ENCODE measurements at regions not wholly inside any gene's neighbourhood (a gene's known extent, or its start where the extent isn't known, plus 50 kb on each side); places are given as distances from the start of the nearest gene placed in this dataset.
"Not testable (repeated sequence)": the region's sequence is repeated elsewhere in the genome, so short reads cannot be mapped to it uniquely, and the experiment has no call there.

- no peak for DNase-seq
Measured at GRCh38 chr1:177427811-177428210, 257.1 kb downstream of the BRINP2 start.

GRCh38 chr1:177426497-177426896, 255.7 kb downstream of the BRINP2 start:
- peak in 1 of 51 donors; percentile 58 for DNase-seq

GRCh38 chr1:177425199-177425598, 254.4 kb downstream of the BRINP2 start:
- DNase-seq = no peak

GRCh38 chr1:177424744-177425143, 254.0 kb downstream of the BRINP2 start:
- DNase-seq = peak in 1 of 51 donors; percentile 21

- no peak for DNase-seq
Measured at GRCh38 chr1:177423090-177423489, 252.3 kb downstream of the BRINP2 start.

- DNase-seq = no peak
Measured at GRCh38 chr1:177413982-177414596, 243.3 kb downstream of the BRINP2 start.

GRCh38 chr1:177411381-177411780, 240.6 kb downstream of the BRINP2 start:
- DNase-seq = no peak

- DNase-seq = no peak
Measured at GRCh38 chr1:177410179-177410766, 239.5 kb downstream of the BRINP2 start.

- not testable (repeated sequence) for DNase-seq
Measured at GRCh38 chr1:177406323-177406722, 235.6 kb downstream of the BRINP2 start.

GRCh38 chr1:177392336-177392735, 221.6 kb downstream of the BRINP2 start:
- DNase-seq = no peak

GRCh38 chr1:177385760-177386698, 215.3 kb downstream of the BRINP2 start:
- DNase-seq = no peak

- DNase-seq = no peak
Measured at GRCh38 chr1:177384461-177384860, 213.7 kb downstream of the BRINP2 start.

- no peak for DNase-seq
Measured at GRCh38 chr1:177383715-177384114, 213.0 kb downstream of the BRINP2 start.

GRCh38 chr1:177377866-177378265, 207.1 kb downstream of the BRINP2 start:
- no peak for DNase-seq

- DNase-seq = no peak
Measured at GRCh38 chr1:177368255-177368654, 197.5 kb downstream of the BRINP2 start.

GRCh38 chr1:177366091-177366490, 195.3 kb downstream of the BRINP2 start:
- no peak for DNase-seq

- no peak for DNase-seq
Measured at GRCh38 chr1:177360791-177361190, 190.0 kb downstream of the BRINP2 start.

- DNase-seq = no peak
Measured at GRCh38 chr1:177356674-177357435, 186.1 kb downstream of the BRINP2 start.

GRCh38 chr1:177355575-177355974, 184.8 kb downstream of the BRINP2 start:
- DNase-seq = peak in 19 of 51 donors; percentile 4 to 61 (median 31)

GRCh38 chr1:177354247-177354646, 183.5 kb downstream of the BRINP2 start:
- DNase-seq = peak in 1 of 51 donors; percentile 8

- peak in 4 of 51 donors; percentile 3 to 13 (median 8) for DNase-seq
Measured at GRCh38 chr1:177351361-177352108, 180.8 kb downstream of the BRINP2 start.
